GM23338 (cell line): ENCODE measurements at regions not wholly inside any gene's neighbourhood (a gene's known extent, or its start where the extent isn't known, plus 50 kb on each side); places are given as distances from the start of the nearest gene placed in this dataset.
"Not testable (repeated sequence)": the region's sequence is repeated elsewhere in the genome, so short reads cannot be mapped to it uniquely, and the experiment has no call there.

Experiments used
- CTCF ChIP-seq, 2 experiments: fragments of 200-600 bp in 1 of 2; sonication (generic) in 1 of 2; conservative IDR thresholded peaks; 2 replicates each; pipeline versions ENCODE4 v1.5.1 to v1.6.1; 2016 to 2017; ENCODE audit warnings: antibody characterized with exemption in 2 of 2, low read depth in 2 of 2, mild to moderate bottlenecking in 2 of 2, moderate library complexity in 1 of 2
- EZH2 ChIP-seq: fragments of 200-600 bp; sonication (generic); IDR thresholded peaks from one replicate; pipeline ENCODE4 v1.8.0; 2017; ENCODE audit warnings: antibody characterized with exemption, mild to moderate bottlenecking, low read depth; ENCODE audit not compliant: unreplicated experiment
- EZH2phosphoT487 ChIP-seq: fragments of 200-600 bp; sonication (generic); IDR thresholded peaks from one replicate; pipeline ENCODE4 v1.8.1; 2018; ENCODE audit warnings: antibody characterized with exemption; ENCODE audit not compliant: unreplicated experiment
- JUNB ChIP-seq: IDR thresholded peaks from one replicate; pipeline ENCODE4 v1.6.1; 2016; ENCODE audit warnings: antibody characterized with exemption; ENCODE audit not compliant: unreplicated experiment
- POLR2AphosphoS5 ChIP-seq: IDR thresholded peaks from 2 replicates; pipeline ENCODE4 v1.6.1; 2016; ENCODE audit warnings: antibody characterized with exemption, low read depth
- TF ChIP-seq, protein P1 (sequence below): IDR thresholded peaks from one replicate; pipeline ENCODE4 v1.6.1; 2018; ENCODE audit warnings: antibody characterized with exemption; ENCODE audit not compliant: unreplicated experiment
- TF ChIP-seq, protein P2 (sequence below): IDR thresholded peaks from 2 replicates; pipeline ENCODE4 v1.6.1; 2016; ENCODE audit warnings: antibody characterized with exemption

DNA sequence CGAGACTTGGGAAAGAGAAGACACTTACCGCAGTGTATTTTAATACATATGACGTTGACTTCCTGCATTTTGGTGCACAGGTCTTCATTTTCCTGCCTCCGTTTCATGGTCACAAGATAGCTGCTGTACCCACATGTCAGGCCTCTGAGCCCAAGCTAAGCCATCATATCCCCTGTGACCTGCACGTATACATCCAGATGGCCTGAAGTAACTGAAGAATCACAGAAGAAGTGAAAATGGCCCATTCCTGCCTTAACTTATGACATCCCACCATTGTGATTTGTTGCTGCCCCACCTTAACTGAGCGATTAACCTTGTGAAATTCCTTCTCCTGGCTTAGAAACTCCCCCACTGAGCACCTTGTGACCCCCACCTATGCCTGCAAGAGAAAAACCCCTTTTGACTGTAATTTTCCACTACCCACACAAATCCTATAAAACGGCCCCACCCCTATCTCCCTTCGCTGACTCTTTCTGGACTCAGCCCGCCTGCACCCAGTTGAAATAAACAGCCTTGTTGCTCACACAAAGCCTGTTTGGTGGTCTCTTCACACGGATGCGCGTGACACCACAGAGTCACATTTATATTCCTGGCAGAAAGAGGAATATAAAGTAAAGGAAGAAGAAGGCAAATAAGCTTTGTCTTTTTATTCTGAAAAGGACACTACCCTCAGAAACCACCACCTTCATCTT, 78.4 kb upstream of the AMN1 start:
- not testable (repeated sequence) for TF ChIP-seq EZH2; CTCF (conservative IDR thresholded peaks at IDR 0.05; ENCODE audit: low read depth in 2 of 2); POLR2AphosphoS5; JUNB; EZH2phosphoT487
- TF ChIP-seq, protein P1, sequence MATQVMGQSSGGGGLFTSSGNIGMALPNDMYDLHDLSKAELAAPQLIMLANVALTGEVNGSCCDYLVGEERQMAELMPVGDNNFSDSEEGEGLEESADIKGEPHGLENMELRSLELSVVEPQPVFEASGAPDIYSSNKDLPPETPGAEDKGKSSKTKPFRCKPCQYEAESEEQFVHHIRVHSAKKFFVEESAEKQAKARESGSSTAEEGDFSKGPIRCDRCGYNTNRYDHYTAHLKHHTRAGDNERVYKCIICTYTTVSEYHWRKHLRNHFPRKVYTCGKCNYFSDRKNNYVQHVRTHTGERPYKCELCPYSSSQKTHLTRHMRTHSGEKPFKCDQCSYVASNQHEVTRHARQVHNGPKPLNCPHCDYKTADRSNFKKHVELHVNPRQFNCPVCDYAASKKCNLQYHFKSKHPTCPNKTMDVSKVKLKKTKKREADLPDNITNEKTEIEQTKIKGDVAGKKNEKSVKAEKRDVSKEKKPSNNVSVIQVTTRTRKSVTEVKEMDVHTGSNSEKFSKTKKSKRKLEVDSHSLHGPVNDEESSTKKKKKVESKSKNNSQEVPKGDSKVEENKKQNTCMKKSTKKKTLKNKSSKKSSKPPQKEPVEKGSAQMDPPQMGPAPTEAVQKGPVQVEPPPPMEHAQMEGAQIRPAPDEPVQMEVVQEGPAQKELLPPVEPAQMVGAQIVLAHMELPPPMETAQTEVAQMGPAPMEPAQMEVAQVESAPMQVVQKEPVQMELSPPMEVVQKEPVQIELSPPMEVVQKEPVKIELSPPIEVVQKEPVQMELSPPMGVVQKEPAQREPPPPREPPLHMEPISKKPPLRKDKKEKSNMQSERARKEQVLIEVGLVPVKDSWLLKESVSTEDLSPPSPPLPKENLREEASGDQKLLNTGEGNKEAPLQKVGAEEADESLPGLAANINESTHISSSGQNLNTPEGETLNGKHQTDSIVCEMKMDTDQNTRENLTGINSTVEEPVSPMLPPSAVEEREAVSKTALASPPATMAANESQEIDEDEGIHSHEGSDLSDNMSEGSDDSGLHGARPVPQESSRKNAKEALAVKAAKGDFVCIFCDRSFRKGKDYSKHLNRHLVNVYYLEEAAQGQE: not testable (repeated sequence)
- TF ChIP-seq, protein P2, sequence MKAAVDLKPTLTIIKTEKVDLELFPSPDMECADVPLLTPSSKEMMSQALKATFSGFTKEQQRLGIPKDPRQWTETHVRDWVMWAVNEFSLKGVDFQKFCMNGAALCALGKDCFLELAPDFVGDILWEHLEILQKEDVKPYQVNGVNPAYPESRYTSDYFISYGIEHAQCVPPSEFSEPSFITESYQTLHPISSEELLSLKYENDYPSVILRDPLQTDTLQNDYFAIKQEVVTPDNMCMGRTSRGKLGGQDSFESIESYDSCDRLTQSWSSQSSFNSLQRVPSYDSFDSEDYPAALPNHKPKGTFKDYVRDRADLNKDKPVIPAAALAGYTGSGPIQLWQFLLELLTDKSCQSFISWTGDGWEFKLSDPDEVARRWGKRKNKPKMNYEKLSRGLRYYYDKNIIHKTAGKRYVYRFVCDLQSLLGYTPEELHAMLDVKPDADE: not testable (repeated sequence)
